B cell (primary cell): ENCODE measurements at regions not wholly inside any gene's neighbourhood (a gene's known extent, or its start where the extent isn't known, plus 50 kb on each side); places are given as distances from the start of the nearest gene placed in this dataset.

ENCODE experiments used
- ATAC-seq: fragments of 200-7000 bp; cut with Tn5 transposase; one replicate; pipeline ENCODE4 v1.10.0; 2021; ENCODE audit warnings: low read depth, mild to moderate bottlenecking, moderate number of reproducible peaks, moderate library complexity
- CTCF ChIA-PET: fragments of 350-600 bp; sonication (Branson Sonifier 250); formaldehyde crosslinking; loops from one replicate; lab custom pipeline; 2021; ENCODE audit warnings: antibody characterized with exemption, inconsistent platforms; lab: Charles Lee
- POLR2A ChIA-PET: fragments of 350-600 bp; sonication (Branson Sonifier 250); formaldehyde crosslinking; loops from one replicate; lab custom pipeline; 2021; ENCODE audit warnings: antibody characterized with exemption; lab: Charles Lee
- DNase-seq: peaks from one replicate; pipeline ENCODE4 v3.0.0; 2013
- H2AFZ ChIP-seq: 2 replicates; pipeline ENCODE4 v1.6.1; 2012; ENCODE audit warnings: mild to moderate bottlenecking, low read depth, low read length; ENCODE audit not compliant: insufficient read depth, poor library complexity, severe bottlenecking
- H3K27ac ChIP-seq, 2 donors: 1 replicate in 1 of 2; 2 replicates in 1 of 2; pipeline ENCODE4 v1.5.1; 2012 to 2013; ENCODE audit warnings: low read length in 2 of 2, mild to moderate bottlenecking in 2 of 2, moderate library complexity in 1 of 2
- H3K27me3 ChIP-seq, 4 experiments: fragments of 200-600 bp in 1 of 4; sonication (generic) in 1 of 4; replicated peaks in 1 of 4; 1 replicate in 2 of 4; 2 replicates in 2 of 4; pipeline versions ENCODE4 v1.6.1 to v1.7.0; 2013 to 2016; ENCODE audit warnings: low read length in 3 of 4, mild to moderate bottlenecking in 2 of 4, mixed read lengths in 1 of 4, moderate library complexity in 1 of 4; ENCODE audit not compliant: insufficient read depth in 4 of 4, control insufficient read depth in 3 of 4; ENCODE audit errors: control extremely low read depth in 1 of 4
- H3K36me3 ChIP-seq, 2 experiments: replicated peaks in 1 of 2; 1 replicate in 1 of 2; 2 replicates in 1 of 2; pipeline versions ENCODE4 v1.6.1 to v1.7.1; 2013; ENCODE audit warnings: low read length in 1 of 2; ENCODE audit not compliant: insufficient read depth in 2 of 2, control insufficient read depth in 1 of 2; ENCODE audit errors: control extremely low read depth in 1 of 2, extremely low read depth in 1 of 2
- H3K4me1 ChIP-seq, 2 donors: fragments of 200-600 bp in 1 of 2; sonication (generic) in 1 of 2; 1 replicate in 1 of 2; 2 replicates in 1 of 2; pipeline versions ENCODE4 v1.5.1 to v1.6.1; 2013 to 2017; ENCODE audit warnings: low read length in 2 of 2; ENCODE audit not compliant: control insufficient read depth in 2 of 2, insufficient read depth in 2 of 2
- H3K4me2 ChIP-seq: replicated peaks from 2 replicates; pipeline ENCODE3; 2012; ENCODE audit warnings: mild to moderate bottlenecking, low read depth, low read length; ENCODE audit not compliant: poor library complexity, severe bottlenecking
- H3K4me3 ChIP-seq, 5 experiments: fragments of 200-600 bp in 1 of 5; sonication (generic) in 1 of 5; 1 replicate in 3 of 5; 2 replicates in 2 of 5; pipeline versions ENCODE4 v1.5.1 to v1.7.0; 2011 to 2016; ENCODE audit warnings: low read length in 4 of 5, mild to moderate bottlenecking in 4 of 5, low read depth in 2 of 5, control low read depth in 1 of 5, moderate library complexity in 1 of 5; ENCODE audit not compliant: insufficient read depth in 1 of 5; ENCODE audit errors: control extremely low read depth in 1 of 5, extremely low read depth in 1 of 5
- H3K79me2 ChIP-seq: fragments of 200-600 bp; sonication (generic); one replicate; pipeline ENCODE4 v1.6.0; 2016; ENCODE audit warnings: low read length; ENCODE audit not compliant: control insufficient read depth, insufficient read depth
- H3K9ac ChIP-seq: fragments of 200-600 bp; sonication (generic); 2 replicates; pipeline ENCODE4 v1.6.1; 2017; ENCODE audit warnings: mild to moderate bottlenecking, low read length, moderate library complexity
- H3K9me3 ChIP-seq, 3 donors: one replicate each; pipeline versions ENCODE4 v1.6.1 to v1.7.1; 2013; ENCODE audit warnings: low read length in 2 of 3; ENCODE audit not compliant: control insufficient read depth in 2 of 3, insufficient read depth in 1 of 3; ENCODE audit errors: control extremely low read depth in 1 of 3
- H4K20me1 ChIP-seq: 2 replicates; pipeline ENCODE4 v1.6.0; 2012; ENCODE audit warnings: mild to moderate bottlenecking, low read length; ENCODE audit not compliant: insufficient read depth, control insufficient read depth, poor library complexity, severe bottlenecking
- H3K27ac Mint-ChIP-seq: one replicate; pipeline ENCODE4 v1.8.0; 2021; ENCODE audit warnings: mixed read lengths
- H3K27me3 Mint-ChIP-seq: one replicate; pipeline ENCODE4 v1.8.0; 2021; ENCODE audit warnings: mixed read lengths
- H3K4me1 Mint-ChIP-seq: one replicate; pipeline ENCODE4 v1.8.0; 2021; ENCODE audit warnings: mixed read lengths
- H3K4me3 Mint-ChIP-seq: one replicate; pipeline ENCODE4 v1.8.0; 2021; ENCODE audit warnings: mixed read lengths
- H3K9me3 Mint-ChIP-seq: one replicate; pipeline ENCODE4 v1.8.0; 2022; ENCODE audit warnings: mixed read lengths; ENCODE audit not compliant: insufficient read depth
- EZH2 ChIP-seq: IDR thresholded peaks from 2 replicates; pipeline ENCODE4 v1.6.1; 2012; ENCODE audit warnings: borderline replicate concordance, low read depth, mild to moderate bottlenecking, moderate library complexity, low read length; ENCODE audit not compliant: insufficient read depth, poor library complexity, severe bottlenecking
- WGBS: methylation state at CpG from one replicate; pipeline ENCODE4 v1.1.5; 2013; ENCODE audit warnings: missing lambda C conversion rate; ENCODE audit not compliant: insufficient coverage; 5-methylcytosine and 5-hydroxymethylcytosine counted together
- intact Hi-C: fragments of 100-400 bp; cut with micrococcal nuclease; formaldehyde crosslinking; loops from one replicate; pipeline ENCODE4 v1.10.0; 2022
- TF ChIP-seq, protein P1 (sequence below): fragments of 200-600 bp; IDR thresholded peaks from one replicate; pipeline ENCODE4 v1.8.0; 2022; ENCODE audit warnings: antibody characterized with exemption, mild to moderate bottlenecking

DNA sequence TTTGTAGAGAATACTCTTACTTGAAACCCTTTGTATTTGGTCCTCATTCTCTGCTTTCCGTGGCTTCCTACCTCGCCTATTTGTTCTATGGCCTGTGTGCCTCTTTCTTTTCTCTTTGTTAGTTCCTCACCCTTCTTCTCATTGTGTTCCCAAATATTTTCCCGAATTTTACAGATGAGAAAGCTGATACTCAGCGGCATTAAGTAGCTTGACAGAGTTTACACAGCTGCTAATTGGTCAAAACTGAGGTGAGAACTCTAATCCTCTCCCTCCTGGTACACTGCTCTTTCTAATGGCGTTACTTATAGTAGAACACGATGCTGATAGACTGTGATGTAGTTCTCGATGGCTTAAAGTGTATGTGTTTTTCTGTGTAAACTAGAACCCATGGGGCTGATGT lies 80.7 kb upstream of the HDAC9 start:
- H3K4me2 ChIP-seq: no peak overlapping the region
- no peak overlapping the region for H3K9ac ChIP-seq
- no peaks in the 10 kb centered on the region for H3K27me3 ChIP-seq
- TF ChIP-seq EZH2: no peak
- TF ChIP-seq, protein P1, sequence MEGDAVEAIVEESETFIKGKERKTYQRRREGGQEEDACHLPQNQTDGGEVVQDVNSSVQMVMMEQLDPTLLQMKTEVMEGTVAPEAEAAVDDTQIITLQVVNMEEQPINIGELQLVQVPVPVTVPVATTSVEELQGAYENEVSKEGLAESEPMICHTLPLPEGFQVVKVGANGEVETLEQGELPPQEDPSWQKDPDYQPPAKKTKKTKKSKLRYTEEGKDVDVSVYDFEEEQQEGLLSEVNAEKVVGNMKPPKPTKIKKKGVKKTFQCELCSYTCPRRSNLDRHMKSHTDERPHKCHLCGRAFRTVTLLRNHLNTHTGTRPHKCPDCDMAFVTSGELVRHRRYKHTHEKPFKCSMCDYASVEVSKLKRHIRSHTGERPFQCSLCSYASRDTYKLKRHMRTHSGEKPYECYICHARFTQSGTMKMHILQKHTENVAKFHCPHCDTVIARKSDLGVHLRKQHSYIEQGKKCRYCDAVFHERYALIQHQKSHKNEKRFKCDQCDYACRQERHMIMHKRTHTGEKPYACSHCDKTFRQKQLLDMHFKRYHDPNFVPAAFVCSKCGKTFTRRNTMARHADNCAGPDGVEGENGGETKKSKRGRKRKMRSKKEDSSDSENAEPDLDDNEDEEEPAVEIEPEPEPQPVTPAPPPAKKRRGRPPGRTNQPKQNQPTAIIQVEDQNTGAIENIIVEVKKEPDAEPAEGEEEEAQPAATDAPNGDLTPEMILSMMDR: no peak
- no peaks in the 10 kb centered on the region for H3K9me3 Mint-ChIP-seq
- peaks cover 46% of the 10 kb centered on the region for H3K79me2 ChIP-seq
- H3K4me1 ChIP-seq: no peaks in the 10 kb centered on the region
- ChIA-PET CTCF (no interaction called here), POLR2A (no interaction called here)
- 93% methylated on average over 3 of the region's 7 CpGs for WGBS
- no peak overlapping the region for H3K4me3 ChIP-seq
- H3K4me1 Mint-ChIP-seq: peaks cover 2% of the 10 kb centered on the region
- no peak overlapping the region for H3K27ac ChIP-seq
- H3K27ac Mint-ChIP-seq: no peak overlapping the region
- H3K9me3 ChIP-seq: no peaks in the 10 kb centered on the region
- intact Hi-C loops: loop anchor here (5.0 kb wide), 1 partner anchor 42 kb away; no protein-coding TSS in a partner anchor
- H3K36me3 ChIP-seq: peaks cover 0 to 4% of the 10 kb centered on the region in 2 experiments
- H3K4me3 Mint-ChIP-seq: no peak overlapping the region
- no peaks in the 10 kb centered on the region for H3K27me3 Mint-ChIP-seq
- H2AFZ ChIP-seq: no peak overlapping the region
- no peak for DNase-seq
- H4K20me1 ChIP-seq: peaks cover 9% of the 10 kb centered on the region
- ATAC-seq: no peak

DNA sequence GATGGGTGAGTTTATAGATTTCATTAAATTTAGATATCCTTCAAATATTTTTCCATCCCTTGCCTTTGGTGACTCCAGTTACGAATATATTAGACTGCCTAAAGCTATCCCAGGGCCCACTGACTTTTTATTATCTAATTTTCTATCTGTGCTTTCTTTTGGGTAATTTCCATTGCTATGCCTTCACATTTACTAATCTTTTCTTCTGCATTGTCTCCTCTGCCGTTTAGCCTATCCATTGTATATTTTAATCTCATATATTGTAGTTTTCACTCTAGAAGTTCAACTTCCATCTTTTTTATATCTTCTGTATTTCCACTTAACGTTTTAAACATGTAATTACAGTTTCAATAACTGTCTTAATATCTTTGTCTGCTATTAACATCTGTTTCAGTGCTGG lies 78.6 kb upstream of the HDAC9 start:
- WGBS: no CpG with 5 or more reads among the region's 3 CpGs
- no peak overlapping the region for H2AFZ ChIP-seq
- peaks cover 10% of the 10 kb centered on the region for H4K20me1 ChIP-seq

More for the DNA sequence above, 78.6 kb upstream of the HDAC9 start:
- intact Hi-C loops: loop anchor here (5.0 kb wide), 1 partner anchor 40 kb away; no protein-coding TSS in a partner anchor
- ChIA-PET POLR2A (no interaction called here), CTCF (no interaction called here)
- ATAC-seq (no peak), DNase-seq (no peak)
- peaks cover 0 to 4% of the 10 kb centered on the region in 2 experiments for H3K36me3 ChIP-seq
- peaks cover 12% of the 10 kb centered on the region for H3K4me1 Mint-ChIP-seq
- peaks cover 4% of the 10 kb centered on the region in 2 donors for H3K4me1 ChIP-seq
- no peaks in the 10 kb centered on the region for H3K9me3 ChIP-seq
- H3K4me3 Mint-ChIP-seq: no peak overlapping the region
- no peaks in the 10 kb centered on the region for H3K27me3 Mint-ChIP-seq
- H3K9me3 Mint-ChIP-seq: no peaks in the 10 kb centered on the region
- H3K9ac ChIP-seq: no peak overlapping the region
- no peak overlapping the region for H3K27ac ChIP-seq
- H3K27ac Mint-ChIP-seq: no peak overlapping the region
- H3K79me2 ChIP-seq: peaks cover 52% of the 10 kb centered on the region
- H3K4me3 ChIP-seq: no peak overlapping the region
- no peaks in the 10 kb centered on the region for H3K27me3 ChIP-seq
- H3K4me2 ChIP-seq: no peak overlapping the region
- TF ChIP-seq, protein P1: no peak
- TF ChIP-seq EZH2: no peak
